ENCODE measurements at regions not wholly inside any gene's neighbourhood (a gene's known extent, or its start where the extent isn't known, plus 50 kb on each side); places are given as distances from the start of the nearest gene placed in this dataset.

DNA sequence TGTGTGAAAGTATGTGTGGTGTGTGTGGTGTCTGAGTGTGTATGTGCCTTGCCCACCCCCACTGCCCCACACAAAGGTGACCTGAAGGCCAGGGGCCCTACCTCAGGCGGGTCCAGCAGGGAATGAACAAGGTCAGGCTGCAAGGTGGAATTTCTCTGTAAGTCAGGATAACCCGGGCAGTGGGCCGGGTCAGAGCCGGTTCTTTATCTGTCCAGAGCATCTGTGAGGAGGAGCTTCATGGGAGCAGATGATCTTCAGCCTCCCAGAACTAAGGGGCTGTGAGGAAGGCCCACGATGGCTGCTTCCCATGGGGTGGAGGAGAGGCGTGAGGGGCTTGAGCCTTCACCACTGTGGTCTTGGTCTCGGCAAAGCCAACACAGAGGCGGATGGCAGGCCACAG lies 150.3 kb downstream of the TFCP2L1 start:
- Histone ChIP-seq H3K4me1 (no peaks in the 10 kb centered on the region), H3K9ac (no peak overlapping the region), H3K27ac (no peak overlapping the region), H3K4me2 (ENCODE audit: low read length) (no peak overlapping the region), H3K9me3 (ENCODE audit: control insufficient read depth, low read length) (no peaks in the 10 kb centered on the region), H3K4me3 (ENCODE audit: low read depth, low read length) (no peak overlapping the region), H3K27me3 (ENCODE audit: control insufficient read depth, insufficient read depth, low read length) (no peaks in the 10 kb centered on the region), H3K79me2 (no peaks in the 10 kb centered on the region), H3K36me3 (ENCODE audit: control insufficient read depth, insufficient read depth, low read length) (no peaks in the 10 kb centered on the region), H2AFZ (no peak overlapping the region)
- TF ChIP-seq, protein P1, sequence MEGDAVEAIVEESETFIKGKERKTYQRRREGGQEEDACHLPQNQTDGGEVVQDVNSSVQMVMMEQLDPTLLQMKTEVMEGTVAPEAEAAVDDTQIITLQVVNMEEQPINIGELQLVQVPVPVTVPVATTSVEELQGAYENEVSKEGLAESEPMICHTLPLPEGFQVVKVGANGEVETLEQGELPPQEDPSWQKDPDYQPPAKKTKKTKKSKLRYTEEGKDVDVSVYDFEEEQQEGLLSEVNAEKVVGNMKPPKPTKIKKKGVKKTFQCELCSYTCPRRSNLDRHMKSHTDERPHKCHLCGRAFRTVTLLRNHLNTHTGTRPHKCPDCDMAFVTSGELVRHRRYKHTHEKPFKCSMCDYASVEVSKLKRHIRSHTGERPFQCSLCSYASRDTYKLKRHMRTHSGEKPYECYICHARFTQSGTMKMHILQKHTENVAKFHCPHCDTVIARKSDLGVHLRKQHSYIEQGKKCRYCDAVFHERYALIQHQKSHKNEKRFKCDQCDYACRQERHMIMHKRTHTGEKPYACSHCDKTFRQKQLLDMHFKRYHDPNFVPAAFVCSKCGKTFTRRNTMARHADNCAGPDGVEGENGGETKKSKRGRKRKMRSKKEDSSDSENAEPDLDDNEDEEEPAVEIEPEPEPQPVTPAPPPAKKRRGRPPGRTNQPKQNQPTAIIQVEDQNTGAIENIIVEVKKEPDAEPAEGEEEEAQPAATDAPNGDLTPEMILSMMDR (IDR thresholded peaks at IDR 0.05) = no peak

- no peak overlapping the region for H3K4me2 ChIP-seq (ENCODE audit: low read length)
- H3K27ac ChIP-seq = no peak overlapping the region
- no peak overlapping the region for H3K4me3 ChIP-seq (ENCODE audit: low read depth, low read length)
- no peak overlapping the region for H3K9ac ChIP-seq
- H2AFZ ChIP-seq = no peak overlapping the region
- TF ChIP-seq, protein P1 (IDR thresholded peaks at IDR 0.05) = no peak
- no peaks in the 10 kb centered on the region for H3K27me3 ChIP-seq (ENCODE audit: control insufficient read depth, insufficient read depth, low read length)
- no peaks in the 10 kb centered on the region for H3K4me1 ChIP-seq
- H3K79me2 ChIP-seq = no peaks in the 10 kb centered on the region
- no peaks in the 10 kb centered on the region for H3K9me3 ChIP-seq (ENCODE audit: control insufficient read depth, low read length)
- no peaks in the 10 kb centered on the region for H3K36me3 ChIP-seq (ENCODE audit: control insufficient read depth, insufficient read depth, low read length)
Measured at GRCh38 chr2:121135168-121135853, 149.7 kb downstream of the TFCP2L1 start.

GRCh38 chr2:121136323-121136722 lies 148.7 kb downstream of the TFCP2L1 start:
- H2AFZ ChIP-seq = no peak overlapping the region
- H3K79me2 ChIP-seq = no peaks in the 10 kb centered on the region
- no peaks in the 10 kb centered on the region for H3K27me3 ChIP-seq (ENCODE audit: control insufficient read depth, insufficient read depth, low read length)
- no peaks in the 10 kb centered on the region for H3K9me3 ChIP-seq (ENCODE audit: control insufficient read depth, low read length)
- TF ChIP-seq, protein P1 (IDR thresholded peaks at IDR 0.05) = no peak
- no peaks in the 10 kb centered on the region for H3K36me3 ChIP-seq (ENCODE audit: control insufficient read depth, insufficient read depth, low read length)
- no peak overlapping the region for H3K4me2 ChIP-seq (ENCODE audit: low read length)
- H3K27ac ChIP-seq = no peak overlapping the region
- H3K4me1 ChIP-seq = no peaks in the 10 kb centered on the region
- no peak overlapping the region for H3K4me3 ChIP-seq (ENCODE audit: low read depth, low read length)
- H3K9ac ChIP-seq = no peak overlapping the region

DNA sequence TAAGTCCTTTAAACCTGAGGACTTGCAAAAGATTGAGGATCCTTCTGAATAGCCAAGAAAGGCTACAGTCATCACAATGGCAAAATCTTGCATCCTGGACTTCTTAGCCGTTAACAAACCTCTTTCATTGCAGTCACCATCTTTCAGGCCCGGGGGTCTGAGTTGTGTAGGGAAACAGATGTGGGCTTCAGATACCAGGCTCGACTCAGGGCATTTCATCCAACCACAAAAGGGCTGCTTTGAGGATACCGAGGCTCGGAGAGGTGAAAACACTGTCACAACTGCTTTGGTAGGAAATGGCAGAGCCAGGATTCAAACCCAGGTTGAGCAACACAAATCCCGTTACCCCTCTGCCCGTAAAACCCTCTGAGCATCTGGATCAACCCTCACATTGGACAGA lies 147.4 kb downstream of the TFCP2L1 start:
- Histone ChIP-seq H3K4me2 (ENCODE audit: low read length) (no peak overlapping the region), H3K79me2 (no peaks in the 10 kb centered on the region), H3K9ac (no peak overlapping the region), H3K4me3 (ENCODE audit: low read depth, low read length) (no peak overlapping the region), H2AFZ (no peak overlapping the region), H3K36me3 (ENCODE audit: control insufficient read depth, insufficient read depth, low read length) (no peaks in the 10 kb centered on the region), H3K27ac (no peak overlapping the region), H3K4me1 (no peaks in the 10 kb centered on the region), H3K27me3 (ENCODE audit: control insufficient read depth, insufficient read depth, low read length) (no peaks in the 10 kb centered on the region), H3K9me3 (ENCODE audit: control insufficient read depth, low read length) (no peaks in the 10 kb centered on the region)
- TF ChIP-seq, protein P1 (IDR thresholded peaks at IDR 0.05) = no peak

DNA sequence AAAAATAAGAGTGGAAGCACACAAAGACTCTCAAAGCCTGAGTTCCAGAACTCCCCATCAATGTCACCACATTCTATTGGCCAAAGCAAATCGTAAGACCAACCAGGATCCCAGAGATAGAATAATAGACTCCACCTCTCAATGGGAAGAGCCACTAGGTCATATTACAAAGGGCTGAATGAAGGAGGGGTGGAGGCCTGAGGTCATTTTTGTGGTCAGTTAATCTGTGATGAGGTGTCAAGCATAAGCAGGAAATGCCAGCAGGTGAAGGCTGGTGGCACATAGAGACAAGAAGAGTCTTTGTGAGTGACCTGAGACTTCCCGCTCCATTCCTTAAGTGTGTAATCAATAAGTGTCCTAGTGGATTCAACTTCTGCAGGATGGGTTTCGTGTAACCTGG lies 144.3 kb downstream of the TFCP2L1 start:
- Histone ChIP-seq H3K9me3 (ENCODE audit: control insufficient read depth, low read length) (no peaks in the 10 kb centered on the region), H3K4me3 (ENCODE audit: low read depth, low read length) (no peak overlapping the region), H3K27ac (no peak overlapping the region), H3K36me3 (ENCODE audit: control insufficient read depth, insufficient read depth, low read length) (no peaks in the 10 kb centered on the region), H3K9ac (no peak overlapping the region), H2AFZ (no peak overlapping the region), H3K4me2 (ENCODE audit: low read length) (no peak overlapping the region), H3K27me3 (ENCODE audit: control insufficient read depth, insufficient read depth, low read length) (no peaks in the 10 kb centered on the region), H3K4me1 (no peaks in the 10 kb centered on the region), H3K79me2 (no peaks in the 10 kb centered on the region)
- TF ChIP-seq, protein P1 (IDR thresholded peaks at IDR 0.05) = no peak

Measured in parathyroid adenoma (tissue), 2 donors.